ENCODE measurements at regions not wholly inside any gene's neighbourhood (a gene's known extent, or its start where the extent isn't known, plus 50 kb on each side); places are given as distances from the start of the nearest gene placed in this dataset.

DNA sequence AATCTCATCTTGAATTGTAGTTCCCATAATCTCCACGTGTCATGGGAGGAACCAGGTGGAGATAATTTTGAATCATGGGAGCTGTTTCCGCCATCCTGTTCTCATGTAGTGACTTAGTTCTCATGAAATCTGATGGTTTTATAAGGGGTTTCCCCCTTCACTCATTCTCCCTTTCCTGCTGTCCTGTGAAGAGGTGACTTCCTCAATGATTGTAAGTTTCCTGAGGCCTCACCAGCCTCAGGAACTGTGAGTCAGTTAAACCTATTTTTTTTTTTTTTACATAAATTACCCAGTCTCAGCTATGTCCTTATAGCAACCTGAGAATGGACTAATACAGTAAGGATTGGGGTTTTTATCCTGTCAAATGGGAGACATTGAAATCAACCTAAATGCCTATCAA, 328.3 kb downstream of the TBC1D32 start:
- TF ChIP-seq, protein P1, sequence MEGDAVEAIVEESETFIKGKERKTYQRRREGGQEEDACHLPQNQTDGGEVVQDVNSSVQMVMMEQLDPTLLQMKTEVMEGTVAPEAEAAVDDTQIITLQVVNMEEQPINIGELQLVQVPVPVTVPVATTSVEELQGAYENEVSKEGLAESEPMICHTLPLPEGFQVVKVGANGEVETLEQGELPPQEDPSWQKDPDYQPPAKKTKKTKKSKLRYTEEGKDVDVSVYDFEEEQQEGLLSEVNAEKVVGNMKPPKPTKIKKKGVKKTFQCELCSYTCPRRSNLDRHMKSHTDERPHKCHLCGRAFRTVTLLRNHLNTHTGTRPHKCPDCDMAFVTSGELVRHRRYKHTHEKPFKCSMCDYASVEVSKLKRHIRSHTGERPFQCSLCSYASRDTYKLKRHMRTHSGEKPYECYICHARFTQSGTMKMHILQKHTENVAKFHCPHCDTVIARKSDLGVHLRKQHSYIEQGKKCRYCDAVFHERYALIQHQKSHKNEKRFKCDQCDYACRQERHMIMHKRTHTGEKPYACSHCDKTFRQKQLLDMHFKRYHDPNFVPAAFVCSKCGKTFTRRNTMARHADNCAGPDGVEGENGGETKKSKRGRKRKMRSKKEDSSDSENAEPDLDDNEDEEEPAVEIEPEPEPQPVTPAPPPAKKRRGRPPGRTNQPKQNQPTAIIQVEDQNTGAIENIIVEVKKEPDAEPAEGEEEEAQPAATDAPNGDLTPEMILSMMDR (conservative IDR thresholded peaks at IDR 0.05), result no peak
- TF ChIP-seq ZFX (IDR thresholded peaks at IDR 0.05), result no peak

All from C4-2B (cell line).